ENCODE measurements at regions not wholly inside any gene's neighbourhood (a gene's known extent, or its start where the extent isn't known, plus 50 kb on each side); places are given as distances from the start of the nearest gene placed in this dataset.

DNA sequence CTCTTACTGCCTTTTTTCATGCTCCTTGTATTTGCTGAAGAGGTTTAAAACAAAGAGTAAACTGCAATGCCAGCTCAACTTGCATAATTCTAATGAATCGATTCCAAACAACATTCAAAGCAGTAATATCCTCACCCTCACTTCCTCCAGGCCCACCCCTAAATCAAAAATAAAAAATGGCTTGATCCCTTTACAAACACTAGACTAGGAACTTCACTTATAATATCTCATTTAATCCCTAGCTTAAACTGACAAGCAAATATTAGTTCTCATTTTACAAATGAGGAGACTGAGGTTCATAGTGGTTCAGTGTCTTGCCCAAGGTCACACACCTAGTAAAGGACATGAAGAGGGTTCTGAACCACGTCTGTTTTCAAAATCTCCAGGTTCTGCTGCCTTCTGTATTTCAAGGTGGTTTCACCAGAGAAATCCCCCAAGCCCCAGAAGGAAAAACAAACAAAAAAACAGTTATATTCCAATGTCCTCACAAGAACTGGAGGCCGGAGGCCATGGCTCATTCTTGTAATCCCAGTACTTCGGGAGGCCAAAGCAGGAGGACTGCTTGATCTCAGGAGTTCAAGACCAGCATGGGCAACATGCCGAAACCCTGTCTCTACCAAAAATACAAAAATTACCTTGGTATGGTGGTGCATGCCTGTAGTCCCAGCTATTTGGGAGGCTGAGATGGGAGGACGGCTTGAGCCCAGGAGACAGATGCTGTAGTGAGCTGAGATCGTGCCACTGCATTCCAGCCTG is 80.3 kb upstream of the GRIN2A start:
- CTCF ChIA-PET: no interaction called here
- TF ChIP-seq ZFX (IDR thresholded peaks at IDR 0.05) (no peak), SRF (IDR thresholded peaks at IDR 0.05; ENCODE audit: low read depth) (no peak), SIN3A (IDR thresholded peaks at IDR 0.05; ENCODE audit: low read depth) (no peak), ELF1 (IDR thresholded peaks at IDR 0.05; ENCODE audit: borderline replicate concordance, low read depth) (no peak), YY1 (IDR thresholded peaks at IDR 0.05; ENCODE audit: extremely low read depth, insufficient replicate concordance, low read depth, low read length) (no peak), ATF3 (IDR thresholded peaks at IDR 0.05) (no peak), POLR2A (IDR thresholded peaks at IDR 0.05; ENCODE audit: borderline replicate concordance, extremely low read depth, insufficient read depth, insufficient read length) (no peak)
- TF ChIP-seq, protein P1, sequence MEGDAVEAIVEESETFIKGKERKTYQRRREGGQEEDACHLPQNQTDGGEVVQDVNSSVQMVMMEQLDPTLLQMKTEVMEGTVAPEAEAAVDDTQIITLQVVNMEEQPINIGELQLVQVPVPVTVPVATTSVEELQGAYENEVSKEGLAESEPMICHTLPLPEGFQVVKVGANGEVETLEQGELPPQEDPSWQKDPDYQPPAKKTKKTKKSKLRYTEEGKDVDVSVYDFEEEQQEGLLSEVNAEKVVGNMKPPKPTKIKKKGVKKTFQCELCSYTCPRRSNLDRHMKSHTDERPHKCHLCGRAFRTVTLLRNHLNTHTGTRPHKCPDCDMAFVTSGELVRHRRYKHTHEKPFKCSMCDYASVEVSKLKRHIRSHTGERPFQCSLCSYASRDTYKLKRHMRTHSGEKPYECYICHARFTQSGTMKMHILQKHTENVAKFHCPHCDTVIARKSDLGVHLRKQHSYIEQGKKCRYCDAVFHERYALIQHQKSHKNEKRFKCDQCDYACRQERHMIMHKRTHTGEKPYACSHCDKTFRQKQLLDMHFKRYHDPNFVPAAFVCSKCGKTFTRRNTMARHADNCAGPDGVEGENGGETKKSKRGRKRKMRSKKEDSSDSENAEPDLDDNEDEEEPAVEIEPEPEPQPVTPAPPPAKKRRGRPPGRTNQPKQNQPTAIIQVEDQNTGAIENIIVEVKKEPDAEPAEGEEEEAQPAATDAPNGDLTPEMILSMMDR (IDR thresholded peaks at IDR 0.05 in 2 of 3, conservative IDR thresholded peaks at IDR 0.05 in 1 of 3; ENCODE audit: borderline replicate concordance in 1 of 3, insufficient read depth in 1 of 3, low read depth in 2 of 3, low read length in 2 of 3): no peak
- intact Hi-C loops (cut with micrococcal nuclease): no loop called here
- Histone ChIP-seq H3K9me2 (ENCODE audit: insufficient read depth) (no peaks in the 10 kb centered on the region), H3K4me2 (ENCODE audit: low read length) (no peak overlapping the region), H3K9ac (ENCODE audit: low read length) (no peak overlapping the region), H4K20me1 (ENCODE audit: insufficient read depth) (no peaks in the 10 kb centered on the region), H3K4me3 (replicated peaks in 1 of 2; ENCODE audit: low read depth in 1 of 2, low read length in 2 of 2) (no peak overlapping the region), H3K4me1 (ENCODE audit: control insufficient read depth in 1 of 2, insufficient read depth in 2 of 2, low read length in 2 of 2) (no peaks in the 10 kb centered on the region), H3K27me3 (ENCODE audit: insufficient read depth, low read length) (no peaks in the 10 kb centered on the region), H2AFZ (ENCODE audit: low read depth, low read length, poor library complexity, severe bottlenecking) (no peak overlapping the region), H3K36me3 (ENCODE audit: control insufficient read depth in 1 of 2, insufficient read depth in 2 of 2, low read length in 2 of 2) (no peaks in the 10 kb centered on the region), H3K9me3 (ENCODE audit: control insufficient read depth in 1 of 2, insufficient read depth in 1 of 2, low read depth in 1 of 2, low read length in 2 of 2) (no peaks in the 10 kb centered on the region), H3K79me2 (ENCODE audit: insufficient read depth, low read length) (no peaks in the 10 kb centered on the region), H3K27ac (ENCODE audit: low read depth, low read length) (no peak overlapping the region)
- RAD21 ChIA-PET (ENCODE audit: low non-redundant PET in 1 of 2, low total read pairs in 2 of 2, uncharacterized antibody in 2 of 2, unreplicated experiment in 2 of 2): interaction anchor here in 1 of 2 experiments (0.6 kb wide), 1 partner anchor 81 kb away, joined by 4 read pairs; the partner anchor contains the start of gene GRIN2A
- DNase-seq (ENCODE audit: low read depth, low spot score) (no peak), ATAC-seq (no peak)
- POLR2A ChIA-PET: no interaction called here
- no TSS peak for BruUV-seq (replicated peaks)
